IMR-90 (cell line): ENCODE measurements at regions not wholly inside any gene's neighbourhood (a gene's known extent, or its start where the extent isn't known, plus 50 kb on each side); places are given as distances from the start of the nearest gene placed in this dataset.

Source experiments
- ATAC-seq: fragments of 200-7000 bp; cut with Tn5 transposase; 2 replicates; pipeline ENCODE4 v1.9.1; 2020; ENCODE audit warnings: low read depth, mild to moderate bottlenecking, moderate library complexity
- BruUV-seq: library from RNA; stranded (reverse); fragments of 400-500 nt; replicated peaks from 2 replicates; lab custom pipeline; 2021; lab: Mats Ljungman, UMichigan
- CTCF ChIA-PET: fragments of 300-600 bp; formaldehyde crosslinking; extraction: SDS; loops from one replicate; lab custom pipeline; 2021; ENCODE audit warnings: antibody characterized with exemption; lab: Yijun Ruan, JAX
- POLR2A ChIA-PET: fragments of 300-600 bp; sonication (Branson Sonifier 250); formaldehyde crosslinking; loops from one replicate; lab custom pipeline; 2022; ENCODE audit warnings: antibody characterized with exemption; ENCODE audit not compliant: unreplicated experiment; lab: Charles Lee
- DNase-seq: peaks from one replicate; pipeline ENCODE4 v3.0.0; 2013
- H2AFZ ChIP-seq: replicated peaks from 2 replicates; pipeline ENCODE3; 2013; ENCODE audit warnings: low read length, mild to moderate bottlenecking; ENCODE audit not compliant: poor library complexity
- H2AK5ac ChIP-seq: 2 replicates; pipeline ENCODE4 v1.6.1; 2013; ENCODE audit warnings: low read depth, low read length, inconsistent platforms
- H2AK9ac ChIP-seq: replicated peaks from 2 replicates; pipeline ENCODE3; 2013; ENCODE audit warnings: mild to moderate bottlenecking, low read depth, low read length, moderate library complexity; ENCODE audit not compliant: poor library complexity
- H2BK120ac ChIP-seq: 2 replicates; pipeline ENCODE4 v1.6.1; 2013; ENCODE audit warnings: low read depth, low read length, inconsistent platforms
- H2BK15ac ChIP-seq: 3 replicates; pipeline ENCODE4 v1.6.1; 2013; ENCODE audit warnings: low read depth, low read length, inconsistent platforms
- H2BK20ac ChIP-seq: 2 replicates; pipeline ENCODE4 v1.6.1; 2013; ENCODE audit warnings: low read depth, mild to moderate bottlenecking, inconsistent platforms, low read length, moderate library complexity
- H2BK5ac ChIP-seq: 2 replicates; pipeline ENCODE4 v1.6.1; 2013; ENCODE audit warnings: mild to moderate bottlenecking, low read depth, low read length, inconsistent platforms; ENCODE audit not compliant: poor library complexity, severe bottlenecking
- H3K14ac ChIP-seq: replicated peaks from 2 replicates; pipeline ENCODE4 v1.6.1; 2013; ENCODE audit warnings: low read depth, low read length, inconsistent platforms
- H3K18ac ChIP-seq: 2 replicates; pipeline ENCODE4 v1.6.1; 2013; ENCODE audit warnings: low read depth, low read length, control low read depth
- H3K23ac ChIP-seq: 2 replicates; pipeline ENCODE4 v1.6.1; 2013; ENCODE audit warnings: low read depth, low read length, inconsistent platforms
- H3K27ac ChIP-seq: 2 replicates; pipeline ENCODE4 v1.5.1; 2013; ENCODE audit warnings: mild to moderate bottlenecking, control low read depth, low read length; ENCODE audit not compliant: insufficient read depth
- H3K27me3 ChIP-seq: 2 replicates; pipeline ENCODE4 v1.6.1; 2013; ENCODE audit warnings: low read length; ENCODE audit not compliant: control insufficient read depth, insufficient read depth
- H3K36me3 ChIP-seq: 2 replicates; pipeline ENCODE4 v1.6.1; 2013; ENCODE audit warnings: low read length, mixed read lengths; ENCODE audit not compliant: control insufficient read depth, insufficient read depth
- H3K4ac ChIP-seq: 2 replicates; pipeline ENCODE4 v1.6.1; 2013; ENCODE audit warnings: low read depth, low read length, inconsistent platforms
- H3K4me1 ChIP-seq: 2 replicates; pipeline ENCODE4 v1.6.1; 2013; ENCODE audit warnings: low read length, mixed read lengths; ENCODE audit not compliant: control insufficient read depth, insufficient read depth
- H3K4me2 ChIP-seq: 2 replicates; pipeline ENCODE4 v1.6.1; 2013; ENCODE audit warnings: low read depth, mild to moderate bottlenecking, control low read depth, low read length, moderate library complexity
- H3K4me3 ChIP-seq: 2 replicates; pipeline ENCODE4 v1.5.1; 2013; ENCODE audit warnings: low read depth, mild to moderate bottlenecking, control low read depth, low read length, moderate library complexity; ENCODE audit not compliant: insufficient read depth
- H3K56ac ChIP-seq: 2 replicates; pipeline ENCODE4 v1.6.1; 2013; ENCODE audit warnings: low read length, inconsistent platforms; ENCODE audit not compliant: insufficient read depth; ENCODE audit errors: extremely low read depth
- H3K79me1 ChIP-seq, 2 experiments: 2 replicates each; pipeline ENCODE4 v1.6.1; 2013; ENCODE audit warnings: low read length in 2 of 2, inconsistent platforms in 1 of 2, low read depth in 1 of 2
- H3K9ac ChIP-seq: 2 replicates; pipeline ENCODE4 v1.6.1; 2013; ENCODE audit warnings: low read depth, low read length, control low read depth
- H3K9me1 ChIP-seq: 2 replicates; pipeline ENCODE4 v1.6.1; 2013; ENCODE audit warnings: low read length, inconsistent platforms; ENCODE audit not compliant: insufficient read depth
- H3K9me3 ChIP-seq: 2 replicates; pipeline ENCODE4 v1.6.1; 2013; ENCODE audit warnings: low read length; ENCODE audit not compliant: control insufficient read depth, insufficient read depth
- H4K20me1 ChIP-seq: 2 replicates; pipeline ENCODE4 v1.6.1; 2013; ENCODE audit warnings: low read length, inconsistent platforms; ENCODE audit not compliant: insufficient read depth
- H4K5ac ChIP-seq: 2 replicates; pipeline ENCODE4 v1.6.1; 2013; ENCODE audit warnings: mild to moderate bottlenecking, low read depth, low read length, control low read depth
- H4K8ac ChIP-seq, 2 experiments: 2 replicates each; pipeline ENCODE4 v1.6.1; 2013; ENCODE audit warnings: low read depth in 2 of 2, low read length in 2 of 2, control low read depth in 1 of 2, inconsistent platforms in 1 of 2
- H4K91ac ChIP-seq: 2 replicates; pipeline ENCODE4 v1.6.1; 2013; ENCODE audit warnings: low read depth, low read length, inconsistent platforms; ENCODE audit not compliant: insufficient read depth
- CEBPB ChIP-seq: IDR thresholded peaks from 2 replicates; pipeline ENCODE4 v1.6.1; 2012; ENCODE audit warnings: low read depth, low read length, improper control_type of control experiment
- MAFK ChIP-seq: IDR thresholded peaks from 2 replicates; pipeline ENCODE4 v1.6.1; 2012; ENCODE audit warnings: low read depth, low read length, improper control_type of control experiment
- WGBS, 2 experiments: methylation state at CpG; one replicate each; pipeline versions ENCODE4 v1.1.5 to v1.1.7; 2013; ENCODE audit warnings: missing lambda C conversion rate in 2 of 2; ENCODE audit not compliant: insufficient read length in 1 of 2; ENCODE audit errors: extremely low coverage in 2 of 2; 5-methylcytosine and 5-hydroxymethylcytosine counted together
- dilution Hi-C: fragments of 300-500 bp; cut with HindIII; formaldehyde crosslinking; loops from one replicate; pipeline ENCODE4 v1.14.3; 2018; ENCODE audit warnings: low sequenced_read_pairs; ENCODE audit not compliant: unreplicated experiment
- in situ Hi-C: fragments of 300-500 bp; cut with MboI; formaldehyde crosslinking; loops from 3 replicates; pipeline ENCODE4 v1.14.3; 2019; ENCODE audit warnings: low sequenced_read_pairs, inconsistent platforms, mixed read lengths
- intact Hi-C: fragments of 100-400 bp; cut with micrococcal nuclease; formaldehyde crosslinking; loops from 2 replicates; pipeline ENCODE4 v1.10.0; 2022

GRCh38 chr16:79823639-79824038 lies 223.1 kb upstream of the MAF start:
- Histone ChIP-seq H3K36me3 (no peaks in the 10 kb centered on the region), H4K20me1 (no peaks in the 10 kb centered on the region), H3K79me1 (no peaks in the 10 kb centered on the region), H4K8ac (no peak overlapping the region), H3K4me1 (no peaks in the 10 kb centered on the region), H2AFZ (no peak overlapping the region), H3K27me3 (no peaks in the 10 kb centered on the region), H3K56ac (no peak overlapping the region), H3K9me1 (no peaks in the 10 kb centered on the region), H3K27ac (no peak overlapping the region), H3K4ac (no peak overlapping the region), H2BK5ac (no peak overlapping the region), H3K18ac (no peak overlapping the region), H2AK5ac (no peak overlapping the region), H3K4me2 (no peak overlapping the region), H2BK120ac (no peak overlapping the region), H3K9ac (no peak overlapping the region), H4K5ac (no peak overlapping the region), H2BK20ac (no peak overlapping the region), H2BK15ac (no peak overlapping the region), H3K4me3 (no peak overlapping the region), H2AK9ac (no peak overlapping the region), H3K23ac (no peak overlapping the region), H3K14ac (no peak overlapping the region), H3K9me3 (peaks cover 19% of the 10 kb centered on the region), H4K91ac (no peak overlapping the region)
- CTCF ChIA-PET = no interaction called here
- WGBS, 2 experiments = no CpG with 5 or more reads among the region's 2 CpGs
- no peak for TF ChIP-seq CEBPB
- no peak for TF ChIP-seq MAFK
- in situ Hi-C loops = no loop called here
- dilution Hi-C loops = no loop called here
- POLR2A ChIA-PET = no interaction called here
- DNase-seq (no peak), ATAC-seq (no peak)
- intact Hi-C loops = no loop called here
- no TSS peak for BruUV-seq
